BE2C (cell line): ENCODE measurements at regions not wholly inside any gene's neighbourhood (a gene's known extent, or its start where the extent isn't known, plus 50 kb on each side); places are given as distances from the start of the nearest gene placed in this dataset.
"Not testable (repeated sequence)": the region's sequence is repeated elsewhere in the genome, so short reads cannot be mapped to it uniquely, and the experiment has no call there.

ENCODE experiments used
- DNase-seq: peaks from one replicate; pipeline ENCODE4 v3.0.0-alpha.2; 2020
- H3K27me3 ChIP-seq: fragments of 250-450 bp; sonication (Bioruptor Pico); 2 replicates; pipeline ENCODE4 v1.5.1; 2020; ENCODE audit warnings: mild to moderate bottlenecking
- H3K36me3 ChIP-seq: fragments of 250-450 bp; sonication (Bioruptor Pico); 2 replicates; pipeline ENCODE4 v1.5.1; 2020; ENCODE audit warnings: mild to moderate bottlenecking
- H3K4me1 ChIP-seq: fragments of 250-450 bp; sonication (Bioruptor Pico); 2 replicates; pipeline ENCODE4 v1.5.1; 2020
- H3K4me3 ChIP-seq: 2 replicates; pipeline ENCODE4 v1.5.1; 2011; ENCODE audit warnings: low read depth, low read length
- H3K9me3 ChIP-seq: fragments of 250-450 bp; sonication (Bioruptor Pico); 2 replicates; pipeline ENCODE4 v1.5.1; 2020
- CTCF ChIP-seq: IDR thresholded peaks from 2 replicates; pipeline ENCODE4 v1.5.1; 2012; ENCODE audit warnings: mild to moderate bottlenecking, low read depth, low read length

- Histone ChIP-seq H3K4me1 (no peaks in the 10 kb centered on the region), H3K4me3 (no peak overlapping the region), H3K27me3 (no peaks in the 10 kb centered on the region), H3K36me3 (no peaks in the 10 kb centered on the region), H3K9me3 (no peaks in the 10 kb centered on the region)
- DNase-seq = no peak
- no peak for TF ChIP-seq CTCF
These were observed 205.1 kb downstream of the NUFIP1 start for GRCh38 chr13:44783994-44784707.

- no peaks in the 10 kb centered on the region; the same call in 1 of the 2 replicates for H3K4me1 ChIP-seq
- no peaks in the 10 kb centered on the region for H3K36me3 ChIP-seq
- DNase-seq = no peak
- no peak overlapping the region for H3K4me3 ChIP-seq
- TF ChIP-seq CTCF = no peak
- no peaks in the 10 kb centered on the region for H3K9me3 ChIP-seq
- no peaks in the 10 kb centered on the region for H3K27me3 ChIP-seq
These were observed 204.6 kb upstream of the TSC22D1 start for GRCh38 chr13:44780591-44781280.

- H3K4me1 ChIP-seq = no peaks in the 10 kb centered on the region; the same call in 1 of the 2 replicates
- H3K27me3 ChIP-seq = no peaks in the 10 kb centered on the region
- no peak for DNase-seq
- no peak for TF ChIP-seq CTCF
- no peak overlapping the region for H3K4me3 ChIP-seq
- H3K9me3 ChIP-seq = no peaks in the 10 kb centered on the region
- no peaks in the 10 kb centered on the region for H3K36me3 ChIP-seq
These were observed 202.8 kb upstream of the TSC22D1 start for GRCh38 chr13:44778761-44779484.

GRCh38 chr13:44775290-44775689, 199.2 kb upstream of the TSC22D1 start:
- H3K4me1 ChIP-seq, H3K27me3 ChIP-seq, H3K4me3 ChIP-seq, H3K36me3 ChIP-seq, H3K9me3 ChIP-seq, DNase-seq: not testable (repeated sequence)

- TF ChIP-seq CTCF = no peak
- no peaks in the 10 kb centered on the region for H3K27me3 ChIP-seq
- no peak for DNase-seq
These were observed 194.8 kb upstream of the TSC22D1 start for GRCh38 chr13:44770951-44771350.

GRCh38 chr13:44769686-44770085, 193.6 kb upstream of the TSC22D1 start:
- no peak overlapping the region for H3K4me3 ChIP-seq
- no peaks in the 10 kb centered on the region for H3K27me3 ChIP-seq
- no peaks in the 10 kb centered on the region for H3K4me1 ChIP-seq
- no peak for TF ChIP-seq CTCF
- H3K9me3 ChIP-seq = no peaks in the 10 kb centered on the region
- DNase-seq = no peak
- H3K36me3 ChIP-seq = no peaks in the 10 kb centered on the region

More at GRCh38 chr13:44770951-44771350, 194.8 kb upstream of the TSC22D1 start:
- H3K4me1 ChIP-seq = no peaks in the 10 kb centered on the region
- H3K36me3 ChIP-seq = no peaks in the 10 kb centered on the region
- no peak overlapping the region for H3K4me3 ChIP-seq
- no peaks in the 10 kb centered on the region for H3K9me3 ChIP-seq
